Activated CD4-positive, alpha-beta T cell treated with anti-CD3 and anti-CD28 coated beads, Interleukin-2, Interleukin-4, amounts not matched to agents 100 ng/mL and 50 ng/mL, durations not matched to agents 16 hours and 8 hours (primary cell): ENCODE measurements at regions not wholly inside any gene's neighbourhood (a gene's known extent, or its start where the extent isn't known, plus 50 kb on each side); places are given as distances from the start of the nearest gene placed in this dataset.

ENCODE experiments used
- DNase-seq: peaks from one replicate; pipeline ENCODE4 v3.0.0-alpha.2; 2020; ENCODE audit warnings: low spot score

- DNase-seq: no peak
Observed at GRCh38 chr3:107428051-107428858, 51.0 kb downstream of the CCDC54 start.

- DNase-seq: peak; percentile 67
Observed at GRCh38 chr3:107429320-107430181, 52.3 kb downstream of the CCDC54 start.

- no peak for DNase-seq
Observed at GRCh38 chr3:107430214-107430995, 53.2 kb downstream of the CCDC54 start.

GRCh38 chr3:107430996-107431245 is 53.7 kb downstream of the CCDC54 start:
- peak; percentile 22 for DNase-seq

GRCh38 chr3:107431246-107432012 is 54.2 kb downstream of the CCDC54 start:
- DNase-seq: peak; percentile 40

- no peak for DNase-seq
Observed at GRCh38 chr3:107432013-107432515, 54.8 kb downstream of the CCDC54 start.

GRCh38 chr3:107432646-107433045 is 55.4 kb downstream of the CCDC54 start:
- DNase-seq: no peak

GRCh38 chr3:107436029-107436428 is 58.8 kb downstream of the CCDC54 start:
- no peak for DNase-seq

- no peak for DNase-seq
Observed at GRCh38 chr3:107438671-107439070, 61.4 kb downstream of the CCDC54 start.

- no peak for DNase-seq
Observed at GRCh38 chr3:107441617-107442016, 64.4 kb downstream of the CCDC54 start.

- DNase-seq: no peak
Observed at GRCh38 chr3:107443461-107443860, 66.2 kb downstream of the CCDC54 start.

GRCh38 chr3:107446706-107447105 is 69.5 kb downstream of the CCDC54 start:
- DNase-seq: no peak

GRCh38 chr3:107450254-107450893 is 72.4 kb upstream of the BBX start:
- no peak for DNase-seq

GRCh38 chr3:107452436-107452835 is 70.3 kb upstream of the BBX start:
- no peak for DNase-seq

- DNase-seq: no peak
Observed at GRCh38 chr3:107453504-107453903, 69.3 kb upstream of the BBX start.

GRCh38 chr3:107455621-107456020 is 67.1 kb upstream of the BBX start:
- no peak for DNase-seq

GRCh38 chr3:107456501-107456900 is 66.3 kb upstream of the BBX start:
- no peak for DNase-seq

- DNase-seq: no peak
Observed at GRCh38 chr3:107458871-107459270, 63.9 kb upstream of the BBX start.

- no peak for DNase-seq
Observed at GRCh38 chr3:107461721-107462120, 61.0 kb upstream of the BBX start.

- DNase-seq: no peak
Observed at GRCh38 chr3:107464037-107464436, 58.7 kb upstream of the BBX start.

- peak; percentile 22 for DNase-seq
Observed at GRCh38 chr3:107465064-107465631, 57.6 kb upstream of the BBX start.
